HL-60 (cell line): ENCODE measurements at regions not wholly inside any gene's neighbourhood (a gene's known extent, or its start where the extent isn't known, plus 50 kb on each side); places are given as distances from the start of the nearest gene placed in this dataset.

Experiments used
- POLR2AphosphoS5 ChIP-seq: IDR thresholded peaks from 2 replicates; pipeline ENCODE4 v1.6.1; 2012; ENCODE audit warnings: low read depth
- TF ChIP-seq, protein P1 (sequence below): IDR thresholded peaks from one replicate; pipeline ENCODE4 v1.5.1; 2011; ENCODE audit warnings: low read length, control low read depth, inconsistent platforms; ENCODE audit not compliant: insufficient read depth
- TF ChIP-seq, protein P2 (sequence below): IDR thresholded peaks from 2 replicates; pipeline ENCODE4 v1.6.1; 2012; ENCODE audit warnings: low read depth; ENCODE audit not compliant: insufficient replicate concordance

- TF ChIP-seq, protein P1, sequence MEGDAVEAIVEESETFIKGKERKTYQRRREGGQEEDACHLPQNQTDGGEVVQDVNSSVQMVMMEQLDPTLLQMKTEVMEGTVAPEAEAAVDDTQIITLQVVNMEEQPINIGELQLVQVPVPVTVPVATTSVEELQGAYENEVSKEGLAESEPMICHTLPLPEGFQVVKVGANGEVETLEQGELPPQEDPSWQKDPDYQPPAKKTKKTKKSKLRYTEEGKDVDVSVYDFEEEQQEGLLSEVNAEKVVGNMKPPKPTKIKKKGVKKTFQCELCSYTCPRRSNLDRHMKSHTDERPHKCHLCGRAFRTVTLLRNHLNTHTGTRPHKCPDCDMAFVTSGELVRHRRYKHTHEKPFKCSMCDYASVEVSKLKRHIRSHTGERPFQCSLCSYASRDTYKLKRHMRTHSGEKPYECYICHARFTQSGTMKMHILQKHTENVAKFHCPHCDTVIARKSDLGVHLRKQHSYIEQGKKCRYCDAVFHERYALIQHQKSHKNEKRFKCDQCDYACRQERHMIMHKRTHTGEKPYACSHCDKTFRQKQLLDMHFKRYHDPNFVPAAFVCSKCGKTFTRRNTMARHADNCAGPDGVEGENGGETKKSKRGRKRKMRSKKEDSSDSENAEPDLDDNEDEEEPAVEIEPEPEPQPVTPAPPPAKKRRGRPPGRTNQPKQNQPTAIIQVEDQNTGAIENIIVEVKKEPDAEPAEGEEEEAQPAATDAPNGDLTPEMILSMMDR, result no peak
- no peak for TF ChIP-seq POLR2AphosphoS5
- TF ChIP-seq, protein P2, sequence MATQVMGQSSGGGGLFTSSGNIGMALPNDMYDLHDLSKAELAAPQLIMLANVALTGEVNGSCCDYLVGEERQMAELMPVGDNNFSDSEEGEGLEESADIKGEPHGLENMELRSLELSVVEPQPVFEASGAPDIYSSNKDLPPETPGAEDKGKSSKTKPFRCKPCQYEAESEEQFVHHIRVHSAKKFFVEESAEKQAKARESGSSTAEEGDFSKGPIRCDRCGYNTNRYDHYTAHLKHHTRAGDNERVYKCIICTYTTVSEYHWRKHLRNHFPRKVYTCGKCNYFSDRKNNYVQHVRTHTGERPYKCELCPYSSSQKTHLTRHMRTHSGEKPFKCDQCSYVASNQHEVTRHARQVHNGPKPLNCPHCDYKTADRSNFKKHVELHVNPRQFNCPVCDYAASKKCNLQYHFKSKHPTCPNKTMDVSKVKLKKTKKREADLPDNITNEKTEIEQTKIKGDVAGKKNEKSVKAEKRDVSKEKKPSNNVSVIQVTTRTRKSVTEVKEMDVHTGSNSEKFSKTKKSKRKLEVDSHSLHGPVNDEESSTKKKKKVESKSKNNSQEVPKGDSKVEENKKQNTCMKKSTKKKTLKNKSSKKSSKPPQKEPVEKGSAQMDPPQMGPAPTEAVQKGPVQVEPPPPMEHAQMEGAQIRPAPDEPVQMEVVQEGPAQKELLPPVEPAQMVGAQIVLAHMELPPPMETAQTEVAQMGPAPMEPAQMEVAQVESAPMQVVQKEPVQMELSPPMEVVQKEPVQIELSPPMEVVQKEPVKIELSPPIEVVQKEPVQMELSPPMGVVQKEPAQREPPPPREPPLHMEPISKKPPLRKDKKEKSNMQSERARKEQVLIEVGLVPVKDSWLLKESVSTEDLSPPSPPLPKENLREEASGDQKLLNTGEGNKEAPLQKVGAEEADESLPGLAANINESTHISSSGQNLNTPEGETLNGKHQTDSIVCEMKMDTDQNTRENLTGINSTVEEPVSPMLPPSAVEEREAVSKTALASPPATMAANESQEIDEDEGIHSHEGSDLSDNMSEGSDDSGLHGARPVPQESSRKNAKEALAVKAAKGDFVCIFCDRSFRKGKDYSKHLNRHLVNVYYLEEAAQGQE, result no peak
Observed at GRCh38 chr3:94292151-94292550, 229.3 kb downstream of the NSUN3 start.
